ENCODE measurements at regions not wholly inside any gene's neighbourhood (a gene's known extent, or its start where the extent isn't known, plus 50 kb on each side); places are given as distances from the start of the nearest gene placed in this dataset.

DNA sequence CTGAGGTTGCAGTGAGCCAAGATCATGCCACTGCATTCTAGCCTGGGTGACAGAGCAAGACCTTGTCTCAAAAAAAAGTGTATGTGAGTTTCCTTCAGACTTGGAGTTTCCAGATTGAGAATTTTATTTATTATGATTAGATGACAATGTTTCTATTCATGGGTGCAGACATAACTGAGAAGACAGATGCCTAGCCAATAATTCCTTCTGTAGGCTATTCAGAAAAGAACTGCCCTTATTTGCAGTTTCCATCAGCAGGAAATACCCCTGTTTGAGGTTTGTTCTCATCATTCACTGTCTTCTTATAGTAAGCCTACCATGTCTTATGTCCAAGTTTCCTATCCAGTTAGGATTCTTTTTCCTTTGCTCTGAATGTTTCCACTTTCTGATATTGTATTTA lies 269.0 kb downstream of the KTN1 start:
- TF ChIP-seq TCF4 (CRISPR knock-in tag; IDR thresholded peaks at IDR 0.05; ENCODE audit: borderline replicate concordance) (no peak), ZFP3 (CRISPR knock-in tag; IDR thresholded peaks at IDR 0.05) (no peak), BACH2 (CRISPR knock-in tag; IDR thresholded peaks at IDR 0.05; ENCODE audit: borderline replicate concordance) (no peak), ARNTL (CRISPR knock-in tag; IDR thresholded peaks at IDR 0.05; ENCODE audit: borderline replicate concordance, low read depth) (no peak), ESRRG (CRISPR knock-in tag; IDR thresholded peaks at IDR 0.05) (no peak)
- TF ChIP-seq, protein P1, sequence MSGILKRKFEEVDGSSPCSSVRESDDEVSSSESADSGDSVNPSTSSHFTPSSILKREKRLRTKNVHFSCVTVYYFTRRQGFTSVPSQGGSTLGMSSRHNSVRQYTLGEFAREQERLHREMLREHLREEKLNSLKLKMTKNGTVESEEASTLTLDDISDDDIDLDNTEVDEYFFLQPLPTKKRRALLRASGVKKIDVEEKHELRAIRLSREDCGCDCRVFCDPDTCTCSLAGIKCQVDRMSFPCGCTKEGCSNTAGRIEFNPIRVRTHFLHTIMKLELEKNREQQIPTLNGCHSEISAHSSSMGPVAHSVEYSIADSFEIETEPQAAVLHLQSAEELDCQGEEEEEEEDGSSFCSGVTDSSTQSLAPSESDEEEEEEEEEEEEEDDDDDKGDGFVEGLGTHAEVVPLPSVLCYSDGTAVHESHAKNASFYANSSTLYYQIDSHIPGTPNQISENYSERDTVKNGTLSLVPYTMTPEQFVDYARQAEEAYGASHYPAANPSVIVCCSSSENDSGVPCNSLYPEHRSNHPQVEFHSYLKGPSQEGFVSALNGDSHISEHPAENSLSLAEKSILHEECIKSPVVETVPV (CRISPR knock-in tag; IDR thresholded peaks at IDR 0.05), result no peak
- ATAC-seq, result no peak

DNA sequence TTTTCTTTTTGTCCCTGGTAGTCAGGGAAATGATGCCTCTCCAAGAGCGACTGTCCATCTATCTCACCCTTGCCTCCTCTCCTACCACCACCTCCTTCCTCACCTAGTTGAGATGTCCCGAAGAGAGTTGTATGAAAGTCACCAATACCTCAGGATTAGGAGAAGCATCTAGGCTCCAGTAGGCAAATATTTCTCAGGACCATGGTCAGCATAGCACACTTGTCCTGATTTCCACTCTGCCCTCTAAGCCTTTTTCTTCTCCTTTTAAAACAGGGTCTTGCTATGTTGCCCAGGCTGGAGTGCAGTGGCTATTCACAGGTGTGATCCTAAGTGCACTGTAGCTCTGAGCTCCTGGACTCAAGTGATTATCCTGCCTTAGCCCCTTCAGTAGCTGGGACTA lies 268.4 kb upstream of the PELI2 start:
- no peak for TF ChIP-seq ZNF70 (CRISPR knock-in tag; IDR thresholded peaks at IDR 0.05)
- no peak for TF ChIP-seq RARB (CRISPR knock-in tag; IDR thresholded peaks at IDR 0.05)
- TF ChIP-seq GLIS3 (CRISPR knock-in tag; IDR thresholded peaks at IDR 0.05), result no peak
- TF ChIP-seq, protein P2, sequence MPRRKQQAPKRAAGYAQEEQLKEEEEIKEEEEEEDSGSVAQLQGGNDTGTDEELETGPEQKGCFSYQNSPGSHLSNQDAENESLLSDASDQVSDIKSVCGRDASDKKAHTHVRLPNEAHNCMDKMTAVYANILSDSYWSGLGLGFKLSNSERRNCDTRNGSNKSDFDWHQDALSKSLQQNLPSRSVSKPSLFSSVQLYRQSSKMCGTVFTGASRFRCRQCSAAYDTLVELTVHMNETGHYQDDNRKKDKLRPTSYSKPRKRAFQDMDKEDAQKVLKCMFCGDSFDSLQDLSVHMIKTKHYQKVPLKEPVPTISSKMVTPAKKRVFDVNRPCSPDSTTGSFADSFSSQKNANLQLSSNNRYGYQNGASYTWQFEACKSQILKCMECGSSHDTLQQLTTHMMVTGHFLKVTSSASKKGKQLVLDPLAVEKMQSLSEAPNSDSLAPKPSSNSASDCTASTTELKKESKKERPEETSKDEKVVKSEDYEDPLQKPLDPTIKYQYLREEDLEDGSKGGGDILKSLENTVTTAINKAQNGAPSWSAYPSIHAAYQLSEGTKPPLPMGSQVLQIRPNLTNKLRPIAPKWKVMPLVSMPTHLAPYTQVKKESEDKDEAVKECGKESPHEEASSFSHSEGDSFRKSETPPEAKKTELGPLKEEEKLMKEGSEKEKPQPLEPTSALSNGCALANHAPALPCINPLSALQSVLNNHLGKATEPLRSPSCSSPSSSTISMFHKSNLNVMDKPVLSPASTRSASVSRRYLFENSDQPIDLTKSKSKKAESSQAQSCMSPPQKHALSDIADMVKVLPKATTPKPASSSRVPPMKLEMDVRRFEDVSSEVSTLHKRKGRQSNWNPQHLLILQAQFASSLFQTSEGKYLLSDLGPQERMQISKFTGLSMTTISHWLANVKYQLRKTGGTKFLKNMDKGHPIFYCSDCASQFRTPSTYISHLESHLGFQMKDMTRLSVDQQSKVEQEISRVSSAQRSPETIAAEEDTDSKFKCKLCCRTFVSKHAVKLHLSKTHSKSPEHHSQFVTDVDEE (CRISPR knock-in tag; IDR thresholded peaks at IDR 0.05), result no peak
- TF ChIP-seq, protein P3, sequence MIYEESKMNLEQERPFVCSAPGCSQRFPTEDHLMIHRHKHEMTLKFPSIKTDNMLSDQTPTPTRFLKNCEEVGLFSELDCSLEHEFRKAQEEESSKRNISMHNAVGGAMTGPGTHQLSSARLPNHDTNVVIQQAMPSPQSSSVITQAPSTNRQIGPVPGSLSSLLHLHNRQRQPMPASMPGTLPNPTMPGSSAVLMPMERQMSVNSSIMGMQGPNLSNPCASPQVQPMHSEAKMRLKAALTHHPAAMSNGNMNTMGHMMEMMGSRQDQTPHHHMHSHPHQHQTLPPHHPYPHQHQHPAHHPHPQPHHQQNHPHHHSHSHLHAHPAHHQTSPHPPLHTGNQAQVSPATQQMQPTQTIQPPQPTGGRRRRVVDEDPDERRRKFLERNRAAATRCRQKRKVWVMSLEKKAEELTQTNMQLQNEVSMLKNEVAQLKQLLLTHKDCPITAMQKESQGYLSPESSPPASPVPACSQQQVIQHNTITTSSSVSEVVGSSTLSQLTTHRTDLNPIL (CRISPR knock-in tag; IDR thresholded peaks at IDR 0.05; ENCODE audit: low read depth), result no peak
- no peak for TF ChIP-seq ZNF565 (CRISPR knock-in tag; conservative IDR thresholded peaks at IDR 0.05; ENCODE audit: low read depth)
- TF ChIP-seq, protein P1 (CRISPR knock-in tag; IDR thresholded peaks at IDR 0.05), result no peak
- TF ChIP-seq ESRRG (CRISPR knock-in tag; IDR thresholded peaks at IDR 0.05), result no peak
- no peak for TF ChIP-seq ZFP30 (CRISPR knock-in tag; IDR thresholded peaks at IDR 0.05)
- ATAC-seq, result no peak

DNA sequence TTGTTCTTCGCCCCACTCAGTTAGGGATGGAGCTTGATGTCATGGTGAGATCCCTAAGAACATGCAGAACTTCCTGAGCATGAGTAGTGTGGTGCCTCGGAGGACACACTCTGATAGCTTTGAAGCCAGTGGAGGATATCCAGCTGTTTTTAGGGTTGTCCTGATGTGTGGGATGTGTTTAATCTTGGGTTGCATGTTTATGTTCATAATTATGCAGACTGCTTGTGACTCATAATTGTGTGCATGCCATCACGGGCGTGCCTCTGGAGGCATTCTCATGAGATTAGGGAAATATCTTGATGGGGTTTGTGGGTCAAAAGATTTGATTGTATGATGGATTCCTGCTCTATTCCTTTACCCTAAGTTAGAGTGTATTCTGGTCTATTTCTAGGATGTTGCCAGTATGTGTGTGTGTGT lies 267.4 kb upstream of the PELI2 start:
- TF ChIP-seq, protein P4, sequence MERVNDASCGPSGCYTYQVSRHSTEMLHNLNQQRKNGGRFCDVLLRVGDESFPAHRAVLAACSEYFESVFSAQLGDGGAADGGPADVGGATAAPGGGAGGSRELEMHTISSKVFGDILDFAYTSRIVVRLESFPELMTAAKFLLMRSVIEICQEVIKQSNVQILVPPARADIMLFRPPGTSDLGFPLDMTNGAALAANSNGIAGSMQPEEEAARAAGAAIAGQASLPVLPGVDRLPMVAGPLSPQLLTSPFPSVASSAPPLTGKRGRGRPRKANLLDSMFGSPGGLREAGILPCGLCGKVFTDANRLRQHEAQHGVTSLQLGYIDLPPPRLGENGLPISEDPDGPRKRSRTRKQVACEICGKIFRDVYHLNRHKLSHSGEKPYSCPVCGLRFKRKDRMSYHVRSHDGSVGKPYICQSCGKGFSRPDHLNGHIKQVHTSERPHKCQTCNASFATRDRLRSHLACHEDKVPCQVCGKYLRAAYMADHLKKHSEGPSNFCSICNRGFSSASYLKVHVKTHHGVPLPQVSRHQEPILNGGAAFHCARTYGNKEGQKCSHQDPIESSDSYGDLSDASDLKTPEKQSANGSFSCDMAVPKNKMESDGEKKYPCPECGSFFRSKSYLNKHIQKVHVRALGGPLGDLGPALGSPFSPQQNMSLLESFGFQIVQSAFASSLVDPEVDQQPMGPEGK (CRISPR knock-in tag; IDR thresholded peaks at IDR 0.05; ENCODE audit: borderline replicate concordance), result no peak
- TF ChIP-seq ZC3H10 (CRISPR knock-in tag; IDR thresholded peaks at IDR 0.05), result no peak
- TF ChIP-seq BACH2 (CRISPR knock-in tag; IDR thresholded peaks at IDR 0.05; ENCODE audit: borderline replicate concordance), result no peak
- no peak for TF ChIP-seq ZNF565 (CRISPR knock-in tag; conservative IDR thresholded peaks at IDR 0.05; ENCODE audit: low read depth)
- no peak for TF ChIP-seq ZFP30 (CRISPR knock-in tag; IDR thresholded peaks at IDR 0.05)
- no peak for TF ChIP-seq PPARA (CRISPR knock-in tag; IDR thresholded peaks at IDR 0.05; ENCODE audit: borderline replicate concordance)
- no peak for ATAC-seq

DNA sequence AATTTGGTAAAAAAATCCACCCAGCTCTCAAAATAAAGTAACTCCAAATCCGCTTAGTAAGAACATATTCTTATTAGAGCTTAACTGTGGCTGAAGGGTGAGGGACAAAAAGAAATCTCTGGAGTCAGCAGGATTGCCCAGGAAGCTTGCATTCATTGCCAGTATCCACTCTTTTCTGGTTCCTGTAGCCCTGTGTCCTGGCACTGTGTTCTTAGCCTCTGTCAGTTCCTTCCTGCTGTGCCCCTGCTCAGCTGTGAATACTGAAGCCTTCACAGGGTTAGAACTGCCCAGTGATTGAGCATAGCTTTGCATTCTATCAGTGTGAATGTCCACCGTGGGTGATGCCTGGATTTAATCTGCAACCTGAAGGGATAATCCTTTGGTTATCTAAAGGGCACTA lies 266.9 kb upstream of the PELI2 start:
- no peak for ATAC-seq
- TF ChIP-seq ZNF70 (CRISPR knock-in tag; IDR thresholded peaks at IDR 0.05) (no peak), ZFP30 (CRISPR knock-in tag; IDR thresholded peaks at IDR 0.05) (no peak), ZNF8 (CRISPR knock-in tag; IDR thresholded peaks at IDR 0.05) (no peak), ZC3H10 (CRISPR knock-in tag; IDR thresholded peaks at IDR 0.05) (no peak), BACH2 (CRISPR knock-in tag; IDR thresholded peaks at IDR 0.05; ENCODE audit: borderline replicate concordance) (no peak), SNAI2 (CRISPR knock-in tag; IDR thresholded peaks at IDR 0.05) (no peak), RARB (CRISPR knock-in tag; IDR thresholded peaks at IDR 0.05) (no peak), TCF4 (CRISPR knock-in tag; IDR thresholded peaks at IDR 0.05; ENCODE audit: borderline replicate concordance) (no peak), ZFP3 (CRISPR knock-in tag; IDR thresholded peaks at IDR 0.05) (no peak), TOX (CRISPR knock-in tag; IDR thresholded peaks at IDR 0.05; ENCODE audit: borderline replicate concordance) (no peak), CSDC2 (CRISPR knock-in tag; IDR thresholded peaks at IDR 0.05) (no peak), ARNTL (CRISPR knock-in tag; IDR thresholded peaks at IDR 0.05; ENCODE audit: borderline replicate concordance, low read depth) (no peak), ZNF565 (CRISPR knock-in tag; conservative IDR thresholded peaks at IDR 0.05; ENCODE audit: low read depth) (no peak)
- TF ChIP-seq, protein P4 (CRISPR knock-in tag; IDR thresholded peaks at IDR 0.05; ENCODE audit: borderline replicate concordance), result no peak
- TF ChIP-seq, protein P2 (CRISPR knock-in tag; IDR thresholded peaks at IDR 0.05), result no peak

Measured in SK-N-SH treated with all-trans-retinoic acid at 6 μM for 48 hours (cell line).